SK-N-SH (cell line): ENCODE measurements at regions not wholly inside any gene's neighbourhood (a gene's known extent, or its start where the extent isn't known, plus 50 kb on each side); places are given as distances from the start of the nearest gene placed in this dataset.

ENCODE experiments used
- CTCF ChIP-seq: fragments of 200-600 bp; sonication (generic); IDR thresholded peaks from 2 replicates; pipeline ENCODE4 v1.6.1; 2017; ENCODE audit warnings: antibody characterized with exemption, mild to moderate bottlenecking, moderate library complexity
- NRF1 ChIP-seq: IDR thresholded peaks from 2 replicates; pipeline ENCODE4 v1.6.1; 2012; ENCODE audit warnings: low read depth, mild to moderate bottlenecking, low read length

DNA sequence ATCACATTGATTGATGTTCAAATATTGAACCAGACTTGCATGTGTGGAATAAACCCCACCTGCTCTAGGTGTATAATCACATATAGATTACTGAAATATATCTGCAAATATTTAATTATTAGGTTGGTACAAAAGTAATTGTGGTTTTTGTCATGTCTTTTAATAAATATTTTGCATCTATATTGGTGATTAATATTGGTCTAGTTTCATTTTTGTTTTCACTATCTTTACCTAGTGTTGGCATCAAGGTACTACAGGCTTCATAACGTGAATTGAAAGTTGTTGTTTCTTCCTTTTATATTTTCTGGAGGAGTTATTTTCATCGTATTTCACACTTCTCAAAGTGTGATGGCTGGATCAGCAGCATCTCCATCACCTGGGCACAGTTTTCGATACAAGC, 740.0 kb upstream of the TMEM132C start:
- TF ChIP-seq CTCF: no peak
- no peak for TF ChIP-seq NRF1
